B cell (primary cell): ENCODE measurements at regions not wholly inside any gene's neighbourhood (a gene's known extent, or its start where the extent isn't known, plus 50 kb on each side); places are given as distances from the start of the nearest gene placed in this dataset.

Experiments
- ATAC-seq: fragments of 200-7000 bp; cut with Tn5 transposase; one replicate; pipeline ENCODE4 v1.10.0; 2021; ENCODE audit warnings: low read depth, mild to moderate bottlenecking, moderate number of reproducible peaks, moderate library complexity
- CTCF ChIA-PET: fragments of 350-600 bp; sonication (Branson Sonifier 250); formaldehyde crosslinking; loops from one replicate; lab custom pipeline; 2021; ENCODE audit warnings: antibody characterized with exemption, inconsistent platforms; lab: Charles Lee
- POLR2A ChIA-PET: fragments of 350-600 bp; sonication (Branson Sonifier 250); formaldehyde crosslinking; loops from one replicate; lab custom pipeline; 2021; ENCODE audit warnings: antibody characterized with exemption; lab: Charles Lee
- DNase-seq: peaks from one replicate; pipeline ENCODE4 v3.0.0; 2013
- H2AFZ ChIP-seq: 2 replicates; pipeline ENCODE4 v1.6.1; 2012; ENCODE audit warnings: mild to moderate bottlenecking, low read depth, low read length; ENCODE audit not compliant: insufficient read depth, poor library complexity, severe bottlenecking
- H3K27ac ChIP-seq, 2 donors: 1 replicate in 1 of 2; 2 replicates in 1 of 2; pipeline ENCODE4 v1.5.1; 2012 to 2013; ENCODE audit warnings: low read length in 2 of 2, mild to moderate bottlenecking in 2 of 2, moderate library complexity in 1 of 2
- H3K27me3 ChIP-seq, 4 experiments: fragments of 200-600 bp in 1 of 4; sonication (generic) in 1 of 4; replicated peaks in 1 of 4; 1 replicate in 2 of 4; 2 replicates in 2 of 4; pipeline versions ENCODE4 v1.6.1 to v1.7.0; 2013 to 2016; ENCODE audit warnings: low read length in 3 of 4, mild to moderate bottlenecking in 2 of 4, mixed read lengths in 1 of 4, moderate library complexity in 1 of 4; ENCODE audit not compliant: insufficient read depth in 4 of 4, control insufficient read depth in 3 of 4; ENCODE audit errors: control extremely low read depth in 1 of 4
- H3K36me3 ChIP-seq, 2 experiments: replicated peaks in 1 of 2; 1 replicate in 1 of 2; 2 replicates in 1 of 2; pipeline versions ENCODE4 v1.6.1 to v1.7.1; 2013; ENCODE audit warnings: low read length in 1 of 2; ENCODE audit not compliant: insufficient read depth in 2 of 2, control insufficient read depth in 1 of 2; ENCODE audit errors: control extremely low read depth in 1 of 2, extremely low read depth in 1 of 2
- H3K4me1 ChIP-seq, 2 donors: fragments of 200-600 bp in 1 of 2; sonication (generic) in 1 of 2; 1 replicate in 1 of 2; 2 replicates in 1 of 2; pipeline versions ENCODE4 v1.5.1 to v1.6.1; 2013 to 2017; ENCODE audit warnings: low read length in 2 of 2; ENCODE audit not compliant: control insufficient read depth in 2 of 2, insufficient read depth in 2 of 2
- H3K4me2 ChIP-seq: replicated peaks from 2 replicates; pipeline ENCODE3; 2012; ENCODE audit warnings: mild to moderate bottlenecking, low read depth, low read length; ENCODE audit not compliant: poor library complexity, severe bottlenecking
- H3K4me3 ChIP-seq, 5 experiments: fragments of 200-600 bp in 1 of 5; sonication (generic) in 1 of 5; 1 replicate in 3 of 5; 2 replicates in 2 of 5; pipeline versions ENCODE4 v1.5.1 to v1.7.0; 2011 to 2016; ENCODE audit warnings: low read length in 4 of 5, mild to moderate bottlenecking in 4 of 5, low read depth in 2 of 5, control low read depth in 1 of 5, moderate library complexity in 1 of 5; ENCODE audit not compliant: insufficient read depth in 1 of 5; ENCODE audit errors: control extremely low read depth in 1 of 5, extremely low read depth in 1 of 5
- H3K79me2 ChIP-seq: fragments of 200-600 bp; sonication (generic); one replicate; pipeline ENCODE4 v1.6.0; 2016; ENCODE audit warnings: low read length; ENCODE audit not compliant: control insufficient read depth, insufficient read depth
- H3K9ac ChIP-seq: fragments of 200-600 bp; sonication (generic); 2 replicates; pipeline ENCODE4 v1.6.1; 2017; ENCODE audit warnings: mild to moderate bottlenecking, low read length, moderate library complexity
- H3K9me3 ChIP-seq, 3 donors: one replicate each; pipeline versions ENCODE4 v1.6.1 to v1.7.1; 2013; ENCODE audit warnings: low read length in 2 of 3; ENCODE audit not compliant: control insufficient read depth in 2 of 3, insufficient read depth in 1 of 3; ENCODE audit errors: control extremely low read depth in 1 of 3
- H4K20me1 ChIP-seq: 2 replicates; pipeline ENCODE4 v1.6.0; 2012; ENCODE audit warnings: mild to moderate bottlenecking, low read length; ENCODE audit not compliant: insufficient read depth, control insufficient read depth, poor library complexity, severe bottlenecking
- H3K27ac Mint-ChIP-seq: one replicate; pipeline ENCODE4 v1.8.0; 2021; ENCODE audit warnings: mixed read lengths
- H3K27me3 Mint-ChIP-seq: one replicate; pipeline ENCODE4 v1.8.0; 2021; ENCODE audit warnings: mixed read lengths
- H3K4me1 Mint-ChIP-seq: one replicate; pipeline ENCODE4 v1.8.0; 2021; ENCODE audit warnings: mixed read lengths
- H3K4me3 Mint-ChIP-seq: one replicate; pipeline ENCODE4 v1.8.0; 2021; ENCODE audit warnings: mixed read lengths
- H3K9me3 Mint-ChIP-seq: one replicate; pipeline ENCODE4 v1.8.0; 2022; ENCODE audit warnings: mixed read lengths; ENCODE audit not compliant: insufficient read depth
- CTCF ChIP-seq: fragments of 200-600 bp; IDR thresholded peaks from one replicate; pipeline ENCODE4 v1.8.0; 2022; ENCODE audit warnings: antibody characterized with exemption, mild to moderate bottlenecking
- EZH2 ChIP-seq: IDR thresholded peaks from 2 replicates; pipeline ENCODE4 v1.6.1; 2012; ENCODE audit warnings: borderline replicate concordance, low read depth, mild to moderate bottlenecking, moderate library complexity, low read length; ENCODE audit not compliant: insufficient read depth, poor library complexity, severe bottlenecking
- WGBS: methylation state at CpG from one replicate; pipeline ENCODE4 v1.1.5; 2013; ENCODE audit warnings: missing lambda C conversion rate; ENCODE audit not compliant: insufficient coverage; 5-methylcytosine and 5-hydroxymethylcytosine counted together
- intact Hi-C: fragments of 100-400 bp; cut with micrococcal nuclease; formaldehyde crosslinking; loops from one replicate; pipeline ENCODE4 v1.10.0; 2022

GRCh38 chr12:61044766-61045165, 1215.4 kb upstream of the USP15 start:
- Histone ChIP-seq H3K27me3 (no peaks in the 10 kb centered on the region), H3K36me3 (no peaks in the 10 kb centered on the region), H3K9ac (no peak overlapping the region), H3K9me3 (peaks cover 0 to 2% (median 0%) of the 10 kb centered on the region in 3 donors), H3K4me3 (no peak overlapping the region), H3K27ac (no peak overlapping the region), H3K4me1 (no peaks in the 10 kb centered on the region), H3K79me2 (no peaks in the 10 kb centered on the region), H3K4me2 (no peak overlapping the region), H4K20me1 (no peaks in the 10 kb centered on the region), H2AFZ (no peak overlapping the region)
- Mint-ChIP-seq H3K27ac (no peak overlapping the region), H3K27me3 (no peaks in the 10 kb centered on the region), H3K9me3 (peaks cover 4% of the 10 kb centered on the region), H3K4me1 (no peaks in the 10 kb centered on the region), H3K4me3 (no peak overlapping the region)
- intact Hi-C loops = no loop called here
- ChIA-PET POLR2A (no interaction called here), CTCF (no interaction called here)
- TF ChIP-seq EZH2 (no peak), CTCF (no peak)
- ATAC-seq (no peak), DNase-seq (no peak)
- WGBS = no CpG with 5 or more reads among the region's 3 CpGs

- Histone ChIP-seq H3K9ac (no peak overlapping the region), H3K36me3 (no peaks in the 10 kb centered on the region), H3K27ac (no peak overlapping the region), H2AFZ (no peak overlapping the region), H3K9me3 (no peaks in the 10 kb centered on the region), H3K4me3 (no peak overlapping the region), H3K4me2 (no peak overlapping the region), H3K4me1 (no peaks in the 10 kb centered on the region), H3K79me2 (no peaks in the 10 kb centered on the region), H4K20me1 (no peaks in the 10 kb centered on the region), H3K27me3 (no peaks in the 10 kb centered on the region)
- Mint-ChIP-seq H3K27ac (no peak overlapping the region), H3K9me3 (peaks cover 3% of the 10 kb centered on the region), H3K4me1 (no peaks in the 10 kb centered on the region), H3K27me3 (no peaks in the 10 kb centered on the region), H3K4me3 (no peak overlapping the region)
- WGBS = 86% methylated on average over 1 of the region's 3 CpGs
- no peak for ATAC-seq
- intact Hi-C loops = no loop called here
- TF ChIP-seq EZH2 = no peak
- TF ChIP-seq CTCF = no peak
- no peak for DNase-seq
- POLR2A ChIA-PET = no interaction called here
- CTCF ChIA-PET = no interaction called here
Measured at GRCh38 chr12:61070640-61071414, 1189.4 kb upstream of the USP15 start.
